K562 (cell line): ENCODE measurements at regions not wholly inside any gene's neighbourhood (a gene's known extent, or its start where the extent isn't known, plus 50 kb on each side); places are given as distances from the start of the nearest gene placed in this dataset.

Experiments
- ASH1L ChIP-seq: fragments of 450-650 bp; IDR thresholded peaks from 2 replicates; pipeline ENCODE4 v1.6.1; 2018; ENCODE audit warnings: borderline replicate concordance, mild to moderate bottlenecking, low read depth; ENCODE audit not compliant: partially characterized antibody
- ATF4 ChIP-seq: fragments of 450-650 bp; formaldehyde crosslinking; IDR thresholded peaks from 2 replicates; pipeline ENCODE4 v1.4.0; 2022; ENCODE audit warnings: mild to moderate bottlenecking, moderate library complexity
- CHD7 ChIP-seq: fragments of 200-600 bp; sonication (generic); IDR thresholded peaks from one replicate; pipeline ENCODE4 v1.6.1; 2012; ENCODE audit warnings: mild to moderate bottlenecking, low read depth, low read length, inconsistent platforms
- E2F1 ChIP-seq: sonication (generic); formaldehyde crosslinking; IDR thresholded peaks from 2 replicates; pipeline ENCODE4 v1.8.1; 2023; ENCODE audit warnings: mild to moderate bottlenecking, missing genetic modification reagents, moderate library complexity
- E2F6 ChIP-seq, 2 experiments: IDR thresholded peaks; 2 replicates each; pipeline ENCODE4 v1.6.1; 2011; ENCODE audit warnings: borderline replicate concordance in 1 of 2, control low read depth in 1 of 2, low read depth in 1 of 2, low read length in 1 of 2, mild to moderate bottlenecking in 1 of 2, mixed read lengths in 1 of 2, moderate library complexity in 1 of 2; ENCODE audit not compliant: insufficient read depth in 1 of 2, insufficient read length in 1 of 2, poor library complexity in 1 of 2, severe bottlenecking in 1 of 2; ENCODE audit errors: extremely low read depth in 1 of 2
- HBP1 ChIP-seq: fragments of 450-650 bp; formaldehyde crosslinking; IDR thresholded peaks from 2 replicates; pipeline ENCODE4 v1.4.0; 2022; ENCODE audit warnings: missing genetic modification characterization
- KLF10 ChIP-seq: fragments of 250-450 bp; sonication (Bioruptor Pico); IDR thresholded peaks from 2 replicates; pipeline ENCODE4 v1.6.1; 2021; ENCODE audit warnings: matching md5 sums
- ZNF347 ChIP-seq: fragments of 450-650 bp; formaldehyde crosslinking; IDR thresholded peaks from 2 replicates; pipeline ENCODE4 v1.4.0; 2020; ENCODE audit warnings: low read depth, mild to moderate bottlenecking, moderate library complexity
- ZNF431 ChIP-seq: sonication (generic); formaldehyde crosslinking; IDR thresholded peaks from 2 replicates; pipeline ENCODE4 v1.8.0; 2022; ENCODE audit warnings: mild to moderate bottlenecking, missing genetic modification reagents
- ZNF586 ChIP-seq: fragments of 450-650 bp; formaldehyde crosslinking; conservative IDR thresholded peaks from 2 replicates; pipeline ENCODE4 v1.4.0; 2020; ENCODE audit warnings: mild to moderate bottlenecking, moderate library complexity
- ZNF644 ChIP-seq: fragments of 200-800 bp; sonication (Bioruptor generic); IDR thresholded peaks from 2 replicates; pipeline ENCODE4 v1.6.1; 2016; ENCODE audit warnings: low read depth, missing genetic modification characterization, missing compliant biosample characterization
- ZNF785 ChIP-seq: fragments of 250-450 bp; sonication (Bioruptor Pico); IDR thresholded peaks from 2 replicates; pipeline ENCODE4 v1.4.0; 2020; ENCODE audit warnings: mild to moderate bottlenecking

GRCh38 chr13:73536865-73537264 is 478.1 kb downstream of the KLF5 start (continued):
- TF ChIP-seq CHD7: no peak
- no peak for TF ChIP-seq ZNF785 (CRISPR knock-in tag)
- TF ChIP-seq ASH1L: no peak
- no peak for TF ChIP-seq ZNF431 (CRISPR knock-in tag)
- no peak for TF ChIP-seq E2F6 (IDR thresholded peaks at IDR 0.05; ENCODE audit: borderline replicate concordance in 1 of 2, extremely low read depth in 1 of 2, insufficient read depth in 1 of 2, insufficient read length in 1 of 2, low read depth in 1 of 2, low read length in 1 of 2, poor library complexity in 1 of 2, severe bottlenecking in 1 of 2)
- TF ChIP-seq ZNF644: no peak
- TF ChIP-seq E2F1 (CRISPR knock-in tag): no peak
- no peak for TF ChIP-seq HBP1 (CRISPR knock-in tag)
- TF ChIP-seq ZNF347 (CRISPR knock-in tag): no peak
- TF ChIP-seq ATF4 (CRISPR knock-in tag): no peak
- TF ChIP-seq KLF10 (CRISPR knock-in tag): no peak
- TF ChIP-seq ZNF586 (CRISPR knock-in tag): no peak
